Breast epithelium (tissue), 3 donors: ENCODE measurements at regions not wholly inside any gene's neighbourhood (a gene's known extent, or its start where the extent isn't known, plus 50 kb on each side); places are given as distances from the start of the nearest gene placed in this dataset.

Source experiments
- POLR2A ChIP-seq: fragments of 450-650 bp; IDR thresholded peaks from one replicate; pipeline ENCODE4 v1.6.1; 2016; ENCODE audit warnings: antibody characterized with exemption, mild to moderate bottlenecking, moderate library complexity
- POLR2AphosphoS5 ChIP-seq, 3 donors: sonication (generic); formaldehyde crosslinking; IDR thresholded peaks; one replicate each; pipeline ENCODE4 v1.6.1; 2017; ENCODE audit warnings: antibody characterized with exemption in 3 of 3
- TF ChIP-seq, protein P1 (sequence below), 3 donors: fragments of 450-650 bp; IDR thresholded peaks; one replicate each; pipeline ENCODE4 v1.5.1; 2016 to 2017; ENCODE audit warnings: antibody characterized with exemption in 3 of 3, mild to moderate bottlenecking in 3 of 3, moderate library complexity in 3 of 3

DNA sequence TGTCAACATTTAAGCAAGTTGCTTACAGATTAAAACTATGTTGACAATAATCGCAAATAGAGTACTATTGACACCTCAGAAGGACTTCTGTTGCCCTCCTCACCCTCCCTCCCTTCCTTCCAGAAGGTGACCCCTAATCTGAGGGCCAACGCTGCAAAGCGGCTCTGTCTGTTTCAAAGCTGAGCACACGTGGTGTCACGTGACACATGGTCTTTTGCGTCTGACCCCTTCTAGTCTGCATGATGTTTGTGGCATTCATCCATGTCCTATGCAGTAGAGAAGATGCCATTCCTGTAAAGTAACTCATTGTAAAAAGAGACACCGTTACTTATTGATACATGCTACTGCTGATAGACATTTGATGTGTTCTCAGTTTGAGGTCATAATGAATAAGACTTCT, 182.3 kb downstream of the THBS2 start:
- TF ChIP-seq, protein P1, sequence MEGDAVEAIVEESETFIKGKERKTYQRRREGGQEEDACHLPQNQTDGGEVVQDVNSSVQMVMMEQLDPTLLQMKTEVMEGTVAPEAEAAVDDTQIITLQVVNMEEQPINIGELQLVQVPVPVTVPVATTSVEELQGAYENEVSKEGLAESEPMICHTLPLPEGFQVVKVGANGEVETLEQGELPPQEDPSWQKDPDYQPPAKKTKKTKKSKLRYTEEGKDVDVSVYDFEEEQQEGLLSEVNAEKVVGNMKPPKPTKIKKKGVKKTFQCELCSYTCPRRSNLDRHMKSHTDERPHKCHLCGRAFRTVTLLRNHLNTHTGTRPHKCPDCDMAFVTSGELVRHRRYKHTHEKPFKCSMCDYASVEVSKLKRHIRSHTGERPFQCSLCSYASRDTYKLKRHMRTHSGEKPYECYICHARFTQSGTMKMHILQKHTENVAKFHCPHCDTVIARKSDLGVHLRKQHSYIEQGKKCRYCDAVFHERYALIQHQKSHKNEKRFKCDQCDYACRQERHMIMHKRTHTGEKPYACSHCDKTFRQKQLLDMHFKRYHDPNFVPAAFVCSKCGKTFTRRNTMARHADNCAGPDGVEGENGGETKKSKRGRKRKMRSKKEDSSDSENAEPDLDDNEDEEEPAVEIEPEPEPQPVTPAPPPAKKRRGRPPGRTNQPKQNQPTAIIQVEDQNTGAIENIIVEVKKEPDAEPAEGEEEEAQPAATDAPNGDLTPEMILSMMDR (IDR thresholded peaks at IDR 0.05) = no peak
- TF ChIP-seq POLR2A (no peak), POLR2AphosphoS5 (IDR thresholded peaks at IDR 0.05) (no peak)
